Hepatocyte (in vitro differentiated cells): ENCODE measurements at regions not wholly inside any gene's neighbourhood (a gene's known extent, or its start where the extent isn't known, plus 50 kb on each side); places are given as distances from the start of the nearest gene placed in this dataset.

ENCODE experiments used
- DNase-seq: peaks from one replicate; pipeline ENCODE4 v3.0.0-alpha.2; 2016; ENCODE audit warnings: low spot score
- H2AFZ ChIP-seq: fragments of 200-600 bp; sonication (generic); 2 replicates; pipeline ENCODE4 v1.6.0; 2016; ENCODE audit warnings: antibody characterized with exemption, mild to moderate bottlenecking
- H3K27ac ChIP-seq: fragments of 200-600 bp; sonication (generic); 2 replicates; pipeline ENCODE4 v1.5.1; 2016; ENCODE audit warnings: mild to moderate bottlenecking
- H3K27me3 ChIP-seq: fragments of 200-600 bp; sonication (generic); 2 replicates; pipeline ENCODE4 v1.6.1; 2016
- H3K36me3 ChIP-seq: fragments of 200-600 bp; sonication (generic); replicated peaks from 2 replicates; pipeline ENCODE4 v1.5.1; 2016; ENCODE audit warnings: low read depth; ENCODE audit not compliant: insufficient read depth
- H3K4me1 ChIP-seq: fragments of 200-600 bp; sonication (generic); 2 replicates; pipeline ENCODE4 v1.5.1; 2016; ENCODE audit warnings: mild to moderate bottlenecking, moderate library complexity; ENCODE audit not compliant: insufficient read depth
- H3K4me2 ChIP-seq: fragments of 200-600 bp; sonication (generic); 2 replicates; pipeline ENCODE4 v1.6.0; 2016
- H3K4me3 ChIP-seq: fragments of 200-600 bp; sonication (generic); 2 replicates; pipeline ENCODE4 v1.5.1; 2016; ENCODE audit warnings: mild to moderate bottlenecking
- H3K79me2 ChIP-seq: fragments of 200-600 bp; sonication (generic); 2 replicates; pipeline ENCODE4 v1.6.0; 2017; ENCODE audit warnings: mild to moderate bottlenecking
- H3K9me2 ChIP-seq: fragments of 200-600 bp; sonication (generic); replicated peaks from 2 replicates; pipeline ENCODE4 v1.6.0; 2017; ENCODE audit warnings: mild to moderate bottlenecking; ENCODE audit not compliant: insufficient read depth
- H3K9me3 ChIP-seq: fragments of 200-600 bp; sonication (generic); 2 replicates; pipeline ENCODE4 v1.5.1; 2016; ENCODE audit warnings: low read depth, mild to moderate bottlenecking
- H4K20me1 ChIP-seq: fragments of 200-600 bp; sonication (generic); 2 replicates; pipeline ENCODE4 v1.6.0; 2016; ENCODE audit warnings: mild to moderate bottlenecking; ENCODE audit not compliant: insufficient read depth, poor library complexity, severe bottlenecking
- EZH2 ChIP-seq: fragments of 200-600 bp; sonication (generic); IDR thresholded peaks from 2 replicates; pipeline ENCODE4 v1.6.1; 2016; ENCODE audit warnings: antibody characterized with exemption, mild to moderate bottlenecking, borderline replicate concordance
- EZH2phosphoT487 ChIP-seq: fragments of 200-600 bp; sonication (generic); IDR thresholded peaks from one replicate; pipeline ENCODE4 v1.6.1; 2018; ENCODE audit warnings: antibody characterized with exemption, mild to moderate bottlenecking, low read depth, moderate library complexity; ENCODE audit not compliant: unreplicated experiment, severe bottlenecking
- WGBS: methylation state at CpG from one replicate; pipeline ENCODE4 v1.1.6; 2016; ENCODE audit warnings: low lambda C conversion rate; ENCODE audit errors: missing lambda C conversion rate; 5-methylcytosine and 5-hydroxymethylcytosine counted together
- TF ChIP-seq, protein P1 (sequence below): fragments of 200-600 bp; sonication (generic); IDR thresholded peaks from 2 replicates; pipeline ENCODE4 v1.5.1; 2016; ENCODE audit warnings: antibody characterized with exemption, mild to moderate bottlenecking; ENCODE audit not compliant: poor library complexity

DNA sequence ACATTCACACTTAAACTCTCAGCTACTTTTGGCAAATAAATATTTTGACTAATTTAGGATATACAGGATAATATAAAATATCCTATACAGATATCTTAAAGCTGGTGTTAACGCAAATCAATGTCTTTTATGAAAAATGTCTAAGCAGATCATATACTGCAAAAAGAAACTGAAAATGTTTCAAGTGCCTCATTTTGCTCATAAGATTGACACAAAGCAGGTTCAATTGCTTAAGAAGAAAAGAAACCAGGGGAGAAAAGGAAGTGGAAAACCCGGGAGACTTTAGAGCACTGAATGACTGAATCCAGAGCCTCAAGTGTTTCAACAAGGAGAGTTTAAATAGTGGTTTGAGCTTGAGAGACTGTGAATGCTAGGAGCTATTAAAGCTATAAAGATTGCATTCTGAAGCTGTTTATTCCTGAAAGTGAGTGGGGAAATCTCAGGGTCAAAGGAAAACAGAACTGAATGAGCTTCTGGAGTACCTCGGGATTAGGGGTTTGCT lies 1943.0 kb downstream of the MRPL39 start:
- H3K27me3 ChIP-seq, result no peaks in the 10 kb centered on the region
- no peaks in the 10 kb centered on the region for H3K9me3 ChIP-seq
- TF ChIP-seq EZH2phosphoT487, result no peak
- TF ChIP-seq, protein P1, sequence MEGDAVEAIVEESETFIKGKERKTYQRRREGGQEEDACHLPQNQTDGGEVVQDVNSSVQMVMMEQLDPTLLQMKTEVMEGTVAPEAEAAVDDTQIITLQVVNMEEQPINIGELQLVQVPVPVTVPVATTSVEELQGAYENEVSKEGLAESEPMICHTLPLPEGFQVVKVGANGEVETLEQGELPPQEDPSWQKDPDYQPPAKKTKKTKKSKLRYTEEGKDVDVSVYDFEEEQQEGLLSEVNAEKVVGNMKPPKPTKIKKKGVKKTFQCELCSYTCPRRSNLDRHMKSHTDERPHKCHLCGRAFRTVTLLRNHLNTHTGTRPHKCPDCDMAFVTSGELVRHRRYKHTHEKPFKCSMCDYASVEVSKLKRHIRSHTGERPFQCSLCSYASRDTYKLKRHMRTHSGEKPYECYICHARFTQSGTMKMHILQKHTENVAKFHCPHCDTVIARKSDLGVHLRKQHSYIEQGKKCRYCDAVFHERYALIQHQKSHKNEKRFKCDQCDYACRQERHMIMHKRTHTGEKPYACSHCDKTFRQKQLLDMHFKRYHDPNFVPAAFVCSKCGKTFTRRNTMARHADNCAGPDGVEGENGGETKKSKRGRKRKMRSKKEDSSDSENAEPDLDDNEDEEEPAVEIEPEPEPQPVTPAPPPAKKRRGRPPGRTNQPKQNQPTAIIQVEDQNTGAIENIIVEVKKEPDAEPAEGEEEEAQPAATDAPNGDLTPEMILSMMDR, result no peak
- no peak for TF ChIP-seq EZH2
- H3K4me3 ChIP-seq, result no peak overlapping the region
- H3K9me2 ChIP-seq, result no peaks in the 10 kb centered on the region
- no peaks in the 10 kb centered on the region for H4K20me1 ChIP-seq
- WGBS, result 83% methylated on average over 3 of the region's 3 CpGs
- H3K4me2 ChIP-seq, result no peak overlapping the region
- no peak overlapping the region for H2AFZ ChIP-seq
- no peak for DNase-seq
- no peak overlapping the region for H3K27ac ChIP-seq
- H3K4me1 ChIP-seq, result no peaks in the 10 kb centered on the region
- H3K36me3 ChIP-seq, result no peaks in the 10 kb centered on the region
- no peaks in the 10 kb centered on the region for H3K79me2 ChIP-seq

DNA sequence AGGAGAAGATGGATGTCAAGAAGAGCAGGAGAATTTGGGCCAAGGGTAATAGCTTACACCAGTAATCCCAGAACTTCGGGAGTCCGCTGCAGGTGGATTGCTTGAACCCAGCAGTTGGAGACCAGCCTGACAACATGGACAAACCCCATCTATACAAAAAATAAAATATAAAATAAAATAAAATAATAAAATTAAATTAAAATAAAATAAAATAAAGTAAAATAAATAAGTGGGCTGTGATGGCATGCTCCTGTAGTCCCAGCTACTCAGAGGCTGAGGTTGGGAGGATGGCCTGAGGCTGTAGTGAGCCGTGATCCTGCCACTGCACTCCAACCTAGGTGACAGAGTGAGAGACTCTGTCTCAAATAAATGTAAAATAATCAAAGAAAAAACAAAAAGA lies 1946.7 kb downstream of the MRPL39 start:
- Histone ChIP-seq H3K27ac (no peak overlapping the region), H3K4me3 (no peak overlapping the region), H2AFZ (no peak overlapping the region), H3K4me1 (no peaks in the 10 kb centered on the region), H3K27me3 (no peaks in the 10 kb centered on the region), H3K9me2 (no peaks in the 10 kb centered on the region), H4K20me1 (no peaks in the 10 kb centered on the region), H3K4me2 (no peak overlapping the region), H3K36me3 (no peaks in the 10 kb centered on the region), H3K79me2 (no peaks in the 10 kb centered on the region), H3K9me3 (no peaks in the 10 kb centered on the region)
- DNase-seq, result no peak
- 90% methylated on average over 3 of the region's 3 CpGs for WGBS
- TF ChIP-seq EZH2phosphoT487, result no peak
- no peak for TF ChIP-seq EZH2
- TF ChIP-seq, protein P1, result no peak

DNA sequence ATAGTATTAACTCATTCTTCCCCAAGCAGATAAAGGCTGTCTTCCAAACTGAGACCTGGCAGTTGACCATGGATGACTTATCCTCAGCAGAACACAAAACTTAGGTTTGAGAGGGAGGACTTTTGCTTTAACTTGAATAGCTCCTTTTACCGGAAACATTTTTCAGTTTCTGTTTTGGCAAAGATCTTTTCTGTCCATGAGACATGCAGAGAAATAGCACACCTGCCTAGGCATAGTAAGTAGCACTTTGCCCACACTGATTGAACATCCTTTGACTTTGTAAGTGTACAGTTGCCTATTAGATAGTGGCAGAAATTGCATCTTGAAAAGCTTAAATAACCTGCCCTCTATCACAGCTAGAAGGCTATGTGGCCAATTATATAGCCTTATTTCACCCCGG lies 1962.5 kb downstream of the MRPL39 start:
- Histone ChIP-seq H3K4me1 (no peaks in the 10 kb centered on the region), H3K4me3 (no peak overlapping the region), H3K9me2 (no peaks in the 10 kb centered on the region), H3K27me3 (no peaks in the 10 kb centered on the region), H3K4me2 (no peak overlapping the region), H3K36me3 (no peaks in the 10 kb centered on the region), H2AFZ (no peak overlapping the region), H3K27ac (no peak overlapping the region), H3K9me3 (no peaks in the 10 kb centered on the region), H3K79me2 (no peaks in the 10 kb centered on the region), H4K20me1 (no peaks in the 10 kb centered on the region)
- DNase-seq, result no peak
- TF ChIP-seq EZH2phosphoT487 (no peak), EZH2 (no peak)
- TF ChIP-seq, protein P1, result no peak
- WGBS, result 79% methylated on average over 2 of the region's 2 CpGs

DNA sequence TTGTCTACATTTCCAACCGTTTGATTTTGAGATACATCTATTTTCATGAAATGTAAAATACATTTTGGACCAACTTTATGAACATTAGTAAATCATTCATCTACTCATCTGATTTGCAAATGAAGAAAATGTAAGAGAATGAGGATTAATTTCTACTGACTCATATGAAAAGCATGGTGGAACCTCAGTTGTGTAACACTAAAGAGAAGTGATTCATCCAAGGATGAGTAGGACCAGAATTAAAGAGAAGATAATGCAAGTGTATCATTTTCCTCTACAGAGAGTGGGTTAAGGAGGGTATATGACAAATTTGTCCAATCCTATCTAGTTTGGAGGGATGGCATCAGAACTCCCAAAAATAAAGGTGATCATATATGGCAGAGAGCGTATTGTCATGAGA lies 1967.6 kb downstream of the MRPL39 start:
- no peak for TF ChIP-seq EZH2phosphoT487
- no peak for TF ChIP-seq EZH2
- TF ChIP-seq, protein P1, result no peak
- Histone ChIP-seq H3K9me3 (no peaks in the 10 kb centered on the region), H3K4me2 (no peak overlapping the region), H3K27me3 (no peaks in the 10 kb centered on the region), H3K79me2 (no peaks in the 10 kb centered on the region), H4K20me1 (no peaks in the 10 kb centered on the region), H3K9me2 (no peaks in the 10 kb centered on the region), H2AFZ (no peak overlapping the region), H3K4me1 (no peaks in the 10 kb centered on the region), H3K27ac (no peak overlapping the region), H3K4me3 (no peak overlapping the region), H3K36me3 (no peaks in the 10 kb centered on the region)
- 57% methylated on average over 2 of the region's 2 CpGs for WGBS
- DNase-seq, result no peak
